Peyer's patch (tissue), 4 donors: ENCODE measurements at regions not wholly inside any gene's neighbourhood (a gene's known extent, or its start where the extent isn't known, plus 50 kb on each side); places are given as distances from the start of the nearest gene placed in this dataset.

Experiments used
- CTCF ChIP-seq, 6 experiments: fragments of 450-650 bp in 4 of 6; fragments of 200-600 bp in 2 of 6; sonication (generic) in 1 of 6; IDR thresholded peaks; one replicate each; pipeline ENCODE4 v1.5.1; 2017 to 2019; ENCODE audit warnings: antibody characterized with exemption in 6 of 6, mild to moderate bottlenecking in 3 of 6, moderate library complexity in 1 of 6
- POLR2A ChIP-seq, 2 donors: fragments of 450-650 bp; IDR thresholded peaks; one replicate each; pipeline ENCODE4 v1.5.1; 2017; ENCODE audit warnings: antibody characterized with exemption in 2 of 2, mild to moderate bottlenecking in 2 of 2, moderate library complexity in 2 of 2

- TF ChIP-seq CTCF (IDR thresholded peaks at IDR 0.05) (no peak), POLR2A (IDR thresholded peaks at IDR 0.05) (no peak)
These were observed 186.6 kb downstream of the SMC2 start for GRCh38 chr9:104280711-104281110.
